ENCODE measurements at regions not wholly inside any gene's neighbourhood (a gene's known extent, or its start where the extent isn't known, plus 50 kb on each side); places are given as distances from the start of the nearest gene placed in this dataset.

- TF ChIP-seq CTCF (IDR thresholded peaks at IDR 0.05; ENCODE audit: low read length) (no peak), EZH2phosphoT487 (IDR thresholded peaks at IDR 0.05; ENCODE audit: low read length) (no peak), EZH2 (optimal IDR thresholded peaks at IDR 0.05; ENCODE audit: low read depth, low read length) (no peak)
These were observed 345.0 kb upstream of the CCDC179 start for GRCh38 chr11:23205156-23205871.

All from MM.1S (cell line).